H9 (cell line): ENCODE measurements at regions not wholly inside any gene's neighbourhood (a gene's known extent, or its start where the extent isn't known, plus 50 kb on each side); places are given as distances from the start of the nearest gene placed in this dataset.

Source experiments
- DNase-seq: peaks from one replicate; pipeline ENCODE4 v3.0.0-alpha.2; 2017
- H2AFZ ChIP-seq: one replicate; pipeline ENCODE4 v1.6.1; 2013; ENCODE audit warnings: mild to moderate bottlenecking, low read length, control low read depth, moderate library complexity
- H2AK5ac ChIP-seq: 2 replicates; pipeline ENCODE4 v1.6.1; 2013; ENCODE audit warnings: low read length, control low read depth, mixed read lengths; ENCODE audit not compliant: insufficient read length
- H2BK120ac ChIP-seq: one replicate; pipeline ENCODE4 v1.6.1; 2013; ENCODE audit warnings: low read depth, mild to moderate bottlenecking, low read length, control low read depth, inconsistent platforms; ENCODE audit not compliant: poor library complexity, severe bottlenecking
- H2BK12ac ChIP-seq: 2 replicates; pipeline ENCODE4 v1.6.1; 2013; ENCODE audit warnings: low read length, control low read depth, mixed read lengths, low read depth; ENCODE audit not compliant: insufficient read length
- H2BK15ac ChIP-seq: 2 replicates; pipeline ENCODE4 v1.6.1; 2013; ENCODE audit warnings: low read depth, low read length, control low read depth
- H2BK20ac ChIP-seq: one replicate; pipeline ENCODE4 v1.6.1; 2013; ENCODE audit warnings: low read depth, mild to moderate bottlenecking, low read length, control low read depth, inconsistent platforms; ENCODE audit not compliant: poor library complexity, severe bottlenecking
- H2BK5ac ChIP-seq: 2 replicates; pipeline ENCODE4 v1.6.1; 2013; ENCODE audit warnings: low read length, control low read depth, mixed read lengths; ENCODE audit not compliant: insufficient read length
- H3K14ac ChIP-seq: 2 replicates; pipeline ENCODE4 v1.6.1; 2013; ENCODE audit warnings: low read length, control low read depth; ENCODE audit not compliant: insufficient read depth
- H3K18ac ChIP-seq: 2 replicates; pipeline ENCODE4 v1.6.1; 2013; ENCODE audit warnings: low read depth, mild to moderate bottlenecking, mixed read lengths, low read length, control low read depth; ENCODE audit not compliant: insufficient read length
- H3K23ac ChIP-seq: 2 replicates; pipeline ENCODE4 v1.6.1; 2013; ENCODE audit warnings: low read length, control low read depth, mixed read lengths, low read depth; ENCODE audit not compliant: insufficient read length
- H3K23me2 ChIP-seq: 2 replicates; pipeline ENCODE4 v1.6.1; 2013; ENCODE audit warnings: low read depth, mild to moderate bottlenecking, mixed read lengths, low read length, control low read depth; ENCODE audit not compliant: insufficient read length, poor library complexity, severe bottlenecking
- H3K27ac ChIP-seq: 2 replicates; pipeline ENCODE4 v1.5.1; 2013; ENCODE audit warnings: low read length, control low read depth, mixed read lengths, low read depth; ENCODE audit not compliant: insufficient read length
- H3K27me3 ChIP-seq: 2 replicates; pipeline ENCODE4 v1.6.1; 2013; ENCODE audit warnings: low read length, control low read depth, inconsistent platforms; ENCODE audit not compliant: insufficient read depth
- H3K4ac ChIP-seq: 2 replicates; pipeline ENCODE4 v1.6.1; 2013; ENCODE audit warnings: low read depth, mild to moderate bottlenecking, control low read depth, inconsistent platforms, low read length, moderate library complexity
- H3K4me1 ChIP-seq: 2 replicates; pipeline ENCODE4 v1.6.1; 2013; ENCODE audit warnings: low read length, control low read depth, inconsistent platforms; ENCODE audit not compliant: insufficient read depth
- H3K4me2 ChIP-seq: 2 replicates; pipeline ENCODE4 v1.6.1; 2013; ENCODE audit warnings: low read length, control low read depth, mixed read lengths; ENCODE audit not compliant: insufficient read length, insufficient read depth
- H3K56ac ChIP-seq: 2 replicates; pipeline ENCODE4 v1.6.1; 2013; ENCODE audit warnings: low read depth, mild to moderate bottlenecking, mixed read lengths, low read length, control low read depth; ENCODE audit not compliant: insufficient read length
- H3K79me1 ChIP-seq: 2 replicates; pipeline ENCODE4 v1.6.1; 2013; ENCODE audit warnings: low read depth, mild to moderate bottlenecking, moderate library complexity, low read length, control low read depth, inconsistent platforms; ENCODE audit not compliant: insufficient read depth, poor library complexity, severe bottlenecking
- H3K79me2 ChIP-seq: 2 replicates; pipeline ENCODE4 v1.6.1; 2013; ENCODE audit warnings: low read length, control low read depth, inconsistent platforms; ENCODE audit not compliant: insufficient read depth
- H3K9ac ChIP-seq: 2 replicates; pipeline ENCODE4 v1.6.1; 2013; ENCODE audit warnings: low read length, control low read depth, mixed read lengths; ENCODE audit not compliant: insufficient read length; ENCODE audit errors: extremely low read depth
- H3K9me3 ChIP-seq: one replicate; pipeline ENCODE4 v1.6.1; 2013; ENCODE audit warnings: low read depth, low read length, inconsistent platforms; ENCODE audit not compliant: control insufficient read depth
- H3T11ph ChIP-seq: one replicate; pipeline ENCODE4 v1.6.1; 2013; ENCODE audit warnings: mild to moderate bottlenecking, low read length, control low read depth, inconsistent platforms
- H4K20me1 ChIP-seq: one replicate; pipeline ENCODE4 v1.6.1; 2013; ENCODE audit not compliant: control insufficient read depth, insufficient read length, insufficient read depth
- H4K5ac ChIP-seq: 2 replicates; pipeline ENCODE4 v1.6.1; 2013; ENCODE audit warnings: low read depth, mild to moderate bottlenecking, mixed read lengths, low read length, control low read depth; ENCODE audit not compliant: insufficient read length
- H4K8ac ChIP-seq: replicated peaks from 2 replicates; pipeline ENCODE4 v1.6.1; 2013; ENCODE audit warnings: low read length, control low read depth, mixed read lengths, low read depth; ENCODE audit not compliant: insufficient read length
- H4K91ac ChIP-seq: 2 replicates; pipeline ENCODE4 v1.6.1; 2013; ENCODE audit warnings: low read depth, mild to moderate bottlenecking, moderate library complexity, mixed read lengths, low read length, control low read depth; ENCODE audit not compliant: insufficient read length
- H3K27ac Mint-ChIP-seq, 3 experiments: 2 replicates in 2 of 3; 3 replicates in 1 of 3; pipeline ENCODE4 v1.8.0; 2020 to 2021; ENCODE audit warnings: mixed read lengths in 3 of 3, mild to moderate bottlenecking in 1 of 3, moderate library complexity in 1 of 3
- H3K27me3 Mint-ChIP-seq: 2 replicates; pipeline ENCODE4 v1.8.0; 2021; ENCODE audit warnings: low read depth, mild to moderate bottlenecking, moderate library complexity, mixed read lengths
- H3K36me3 Mint-ChIP-seq, 3 experiments: 2 replicates in 2 of 3; 3 replicates in 1 of 3; pipeline ENCODE4 v1.8.0; 2020 to 2021; ENCODE audit warnings: low read depth in 3 of 3, mixed read lengths in 3 of 3; ENCODE audit not compliant: insufficient read depth in 1 of 3
- H3K4me1 Mint-ChIP-seq, 2 experiments: 2 replicates each; pipeline ENCODE4 v1.8.0; 2020; ENCODE audit warnings: mixed read lengths in 2 of 2
- H3K4me3 Mint-ChIP-seq, 2 experiments: 2 replicates in 1 of 2; 3 replicates in 1 of 2; pipeline ENCODE4 v1.8.0; 2020 to 2021; ENCODE audit warnings: mild to moderate bottlenecking in 2 of 2, mixed read lengths in 2 of 2, moderate library complexity in 1 of 2
- H3K9me3 Mint-ChIP-seq, 2 experiments: 2 replicates in 1 of 2; 3 replicates in 1 of 2; pipeline ENCODE4 v1.8.0; 2020; ENCODE audit warnings: mild to moderate bottlenecking in 2 of 2, mixed read lengths in 2 of 2, moderate library complexity in 1 of 2
- CTCF ChIP-seq: fragments of 200-600 bp; sonication (generic); conservative IDR thresholded peaks from 3 replicates; pipeline ENCODE4 v1.8.0; 2021; ENCODE audit warnings: antibody characterized with exemption, mild to moderate bottlenecking
- WGBS: extraction: QIAGEN DNeasy Blood & Tissue Kit; methylation state at CpG from one replicate; pipeline ENCODE4 v1.1.7; 2013; ENCODE audit warnings: missing lambda C conversion rate, low lambda C conversion rate, mixed read lengths; ENCODE audit not compliant: insufficient read length; ENCODE audit errors: extremely low coverage; 5-methylcytosine and 5-hydroxymethylcytosine counted together

- Histone ChIP-seq H3K79me2 (no peaks in the 10 kb centered on the region), H3K56ac (no peak overlapping the region), H2BK20ac (no peak overlapping the region), H3K27me3 (no peaks in the 10 kb centered on the region), H3K23me2 (no peaks in the 10 kb centered on the region), H3K9ac (no peak overlapping the region), H3T11ph (no peak overlapping the region), H4K91ac (no peak overlapping the region), H3K4ac (no peak overlapping the region), H4K5ac (no peak overlapping the region), H4K20me1 (no peaks in the 10 kb centered on the region), H2AFZ (no peak overlapping the region), H2BK12ac (no peak overlapping the region), H3K4me1 (no peaks in the 10 kb centered on the region), H2BK5ac (no peak overlapping the region), H3K23ac (no peak overlapping the region), H3K18ac (no peak overlapping the region), H2BK15ac (no peak overlapping the region), H3K4me2 (no peak overlapping the region), H4K8ac (no peak overlapping the region), H3K79me1 (no peaks in the 10 kb centered on the region), H3K27ac (no peak overlapping the region), H3K9me3 (no peaks in the 10 kb centered on the region), H2AK5ac (no peak overlapping the region), H3K14ac (no peak overlapping the region), H2BK120ac (no peak overlapping the region)
- Mint-ChIP-seq H3K9me3 (no peaks in the 10 kb centered on the region), H3K27me3 (no peaks in the 10 kb centered on the region), H3K27ac (no peak overlapping the region), H3K4me1 (no peaks in the 10 kb centered on the region), H3K36me3 (no peaks in the 10 kb centered on the region; a peak in 2 of 7 replicates), H3K4me3 (no peak overlapping the region)
- no peak for DNase-seq
- no peak for TF ChIP-seq CTCF
- no CpG with 5 or more reads among the region's 4 CpGs for WGBS
Measured at GRCh38 chr4:180650273-180650672, 1592.9 kb upstream of the TENM3 start.
